GM21526 (cell line): ENCODE measurements at regions not wholly inside any gene's neighbourhood (a gene's known extent, or its start where the extent isn't known, plus 50 kb on each side); places are given as distances from the start of the nearest gene placed in this dataset.
"Not testable (repeated sequence)": the region's sequence is repeated elsewhere in the genome, so short reads cannot be mapped to it uniquely, and the experiment has no call there.

Source experiments
- ATAC-seq: cut with Tn5 transposase; IDR thresholded peaks from one replicate; pipeline ENCODE4 v1.9.1; 2021; ENCODE audit warnings: moderate library complexity; ENCODE audit not compliant: unreplicated experiment, low FRiP score

- ATAC-seq = no peak
These were observed 1100.4 kb upstream of the COX7C start for GRCh38 chr5:85517386-85517785.

DNA sequence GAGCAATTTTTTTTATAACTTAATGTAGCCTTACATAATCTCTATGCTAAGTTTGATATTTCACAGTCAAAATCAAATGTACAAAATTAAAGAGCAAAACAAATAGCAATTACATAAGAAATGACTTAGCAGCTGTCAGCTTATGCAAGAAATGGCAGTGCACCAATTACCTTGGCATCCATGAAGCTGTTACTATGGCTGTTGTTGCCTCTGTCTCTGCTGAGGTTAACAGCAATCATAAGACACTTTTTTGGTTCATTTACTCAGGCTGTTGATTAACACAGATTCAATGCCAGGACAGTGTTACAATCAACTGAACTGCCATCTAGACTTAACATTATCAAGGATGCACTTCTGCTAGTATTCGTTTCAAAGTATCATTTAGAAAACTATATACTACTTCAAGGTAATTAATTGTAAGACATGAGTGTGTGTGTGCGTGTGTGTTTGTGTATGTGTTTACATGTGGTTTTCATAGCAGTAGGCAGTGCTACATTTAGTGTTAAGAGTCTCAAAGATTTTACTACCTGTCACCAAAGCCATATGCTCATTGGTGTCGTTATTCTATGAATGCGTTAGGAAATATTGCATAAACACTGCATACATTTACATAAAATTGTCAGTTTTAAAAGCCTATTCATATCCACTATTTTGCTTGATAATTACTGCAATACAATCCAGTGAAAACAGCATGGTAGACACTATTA, 1084.2 kb upstream of the COX7C start:
- ATAC-seq = no peak

DNA sequence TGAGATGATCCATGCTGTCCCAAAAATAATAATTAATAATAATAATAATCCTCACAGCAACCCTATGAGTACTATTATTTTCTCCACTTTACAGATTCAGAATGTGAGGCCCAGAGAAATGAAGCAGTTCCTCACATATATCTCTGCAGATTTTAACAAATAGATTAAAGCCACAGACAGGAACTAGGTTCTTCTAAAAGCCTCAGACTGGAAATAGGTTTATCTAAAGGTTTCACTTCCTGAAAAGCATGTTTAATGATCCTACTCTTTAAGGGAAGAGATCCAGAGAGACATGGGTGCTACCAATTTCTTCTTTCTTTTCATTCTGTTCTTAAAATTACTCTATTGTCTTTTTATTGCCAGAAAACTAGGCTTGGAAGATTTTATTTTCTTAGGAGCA, 1079.4 kb upstream of the COX7C start:
- no peak for ATAC-seq

DNA sequence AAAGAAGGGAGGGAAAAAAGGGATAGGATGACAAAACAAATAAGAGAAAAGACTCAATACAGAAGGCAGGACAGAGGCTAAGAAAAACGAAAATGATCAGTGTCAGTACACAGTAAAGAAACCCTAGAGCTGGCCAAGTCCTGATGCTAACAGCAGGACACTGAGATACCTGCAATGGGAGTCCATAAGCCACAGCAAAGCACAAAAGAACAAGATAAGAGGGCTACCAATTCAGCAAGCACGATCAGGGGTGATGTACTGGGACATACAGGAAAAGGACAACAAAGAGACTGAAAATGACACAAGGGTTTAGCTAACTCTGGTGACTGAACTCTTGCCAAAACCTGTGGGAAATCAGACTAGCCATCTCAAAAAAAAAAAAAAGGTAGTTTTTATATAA, 1072.6 kb upstream of the COX7C start:
- no peak for ATAC-seq

GRCh38 chr5:85549229-85549628, 1068.5 kb upstream of the COX7C start:
- no peak for ATAC-seq

GRCh38 chr5:85549836-85550599, 1067.7 kb upstream of the COX7C start:
- ATAC-seq = no peak

GRCh38 chr5:85556464-85556863, 1061.3 kb upstream of the COX7C start:
- no peak for ATAC-seq

- no peak for ATAC-seq
These were observed 1041.1 kb upstream of the COX7C start for GRCh38 chr5:85576666-85577065.

DNA sequence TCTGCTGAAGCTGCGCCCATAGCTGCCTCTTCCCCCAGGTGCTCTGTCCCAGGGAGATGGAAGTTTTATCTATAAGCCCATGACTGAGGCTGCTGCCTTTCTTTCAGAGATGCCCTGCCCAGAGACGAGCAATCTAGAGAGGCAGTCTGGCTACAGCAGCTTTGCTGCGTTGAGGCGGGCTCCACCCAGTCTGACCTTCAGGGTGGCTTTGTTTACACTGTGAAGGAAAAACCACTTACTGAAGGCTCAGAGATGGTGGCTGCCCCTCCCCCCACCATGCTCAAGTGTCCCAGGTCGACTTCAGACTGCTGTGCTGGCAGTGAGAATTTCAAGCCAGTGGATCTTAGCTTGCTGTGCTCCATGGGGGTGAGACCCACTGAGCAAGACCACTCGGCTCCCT, 1029.9 kb upstream of the COX7C start:
- ATAC-seq = not testable (repeated sequence)

DNA sequence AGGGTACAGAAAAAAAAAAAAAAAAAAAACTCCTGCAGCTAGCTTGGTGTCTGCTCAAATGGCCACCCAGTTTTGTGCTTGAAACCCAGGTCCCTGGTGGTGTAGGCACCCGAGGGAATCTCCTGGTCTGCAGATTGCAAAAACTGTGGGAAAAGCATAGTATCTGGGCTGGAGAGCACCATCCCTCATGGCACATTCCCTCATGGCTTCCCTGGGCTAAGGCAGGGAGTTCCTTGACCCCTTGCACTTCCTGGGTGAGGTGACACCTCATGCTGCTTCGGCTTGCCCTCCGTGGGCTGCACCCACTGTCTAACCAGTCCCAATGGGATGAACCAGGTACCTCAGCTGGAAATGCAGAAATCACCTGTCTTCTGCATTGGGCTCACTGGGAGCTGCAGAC, 1029.5 kb upstream of the COX7C start:
- not testable (repeated sequence) for ATAC-seq

DNA sequence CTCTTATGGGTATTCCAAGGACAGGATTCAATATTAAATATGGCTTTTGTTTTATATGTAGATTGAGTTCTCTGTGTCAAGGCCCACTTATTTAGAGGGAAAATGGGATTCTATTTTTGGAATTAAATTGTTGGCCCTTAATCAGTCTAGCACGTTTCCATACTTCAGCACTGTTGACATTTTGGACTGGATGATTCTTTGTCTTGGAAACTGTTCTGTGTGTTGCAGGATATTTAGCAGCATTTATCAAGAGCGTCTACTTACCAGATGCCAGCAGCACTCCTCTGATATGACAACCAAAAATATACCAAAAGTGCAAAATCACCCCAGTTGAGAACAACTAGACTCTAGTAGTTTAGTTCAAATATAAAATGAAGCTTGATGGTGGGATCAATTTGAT, 1027.0 kb upstream of the COX7C start:
- no peak for ATAC-seq

GRCh38 chr5:85591311-85591710, 1026.4 kb upstream of the COX7C start:
- no peak for ATAC-seq

DNA sequence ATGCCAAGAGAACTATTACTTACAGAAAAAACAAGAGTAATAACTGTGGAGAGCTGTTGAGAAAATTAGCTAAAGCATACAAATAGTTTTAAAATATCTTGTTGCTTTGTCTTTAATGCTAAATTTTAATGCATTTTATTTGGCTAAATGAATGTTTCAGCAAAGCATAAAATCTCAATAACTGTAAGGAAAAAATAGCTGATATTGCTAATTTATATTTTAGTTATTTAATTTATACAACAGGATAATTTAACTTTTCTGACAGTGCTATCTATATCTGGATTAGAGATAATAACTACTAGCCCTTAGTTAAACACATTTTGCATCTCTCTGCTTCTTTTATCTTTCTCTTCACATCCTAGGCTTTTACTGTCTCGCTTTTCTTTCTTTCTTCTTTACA, 1014.9 kb upstream of the COX7C start:
- ATAC-seq = no peak

- ATAC-seq = no peak
These were observed 1013.4 kb upstream of the COX7C start for GRCh38 chr5:85604378-85604777.

DNA sequence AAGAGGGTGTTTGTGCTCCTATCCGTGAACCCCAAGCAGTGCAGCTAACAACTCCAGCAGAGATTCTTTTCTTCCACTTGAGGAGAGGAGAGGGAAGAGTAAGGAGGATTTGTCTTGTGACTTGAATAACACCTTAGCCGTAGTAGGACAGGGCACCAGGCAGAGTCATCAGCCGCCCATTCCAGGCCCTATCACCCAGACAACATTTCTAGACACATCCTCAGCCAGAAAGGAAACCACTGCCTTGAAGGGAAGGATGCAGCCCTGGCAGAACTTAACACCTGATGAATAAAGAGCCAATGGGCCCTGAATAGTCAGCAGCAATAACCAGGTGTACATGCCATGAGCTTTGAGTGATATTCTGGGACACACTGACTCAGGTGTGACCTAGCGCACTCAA, 1013.0 kb upstream of the COX7C start:
- ATAC-seq = no peak

GRCh38 chr5:85605381-85605780, 1012.4 kb upstream of the COX7C start:
- no peak for ATAC-seq

- no peak for ATAC-seq
These were observed 1003.3 kb upstream of the COX7C start for GRCh38 chr5:85614489-85614888.

GRCh38 chr5:85621668-85622067, 996.1 kb upstream of the COX7C start:
- ATAC-seq = no peak

GRCh38 chr5:85628153-85628552, 989.6 kb upstream of the COX7C start:
- ATAC-seq = no peak

GRCh38 chr5:85638495-85639125, 979.1 kb upstream of the COX7C start:
- not testable (repeated sequence) for ATAC-seq

DNA sequence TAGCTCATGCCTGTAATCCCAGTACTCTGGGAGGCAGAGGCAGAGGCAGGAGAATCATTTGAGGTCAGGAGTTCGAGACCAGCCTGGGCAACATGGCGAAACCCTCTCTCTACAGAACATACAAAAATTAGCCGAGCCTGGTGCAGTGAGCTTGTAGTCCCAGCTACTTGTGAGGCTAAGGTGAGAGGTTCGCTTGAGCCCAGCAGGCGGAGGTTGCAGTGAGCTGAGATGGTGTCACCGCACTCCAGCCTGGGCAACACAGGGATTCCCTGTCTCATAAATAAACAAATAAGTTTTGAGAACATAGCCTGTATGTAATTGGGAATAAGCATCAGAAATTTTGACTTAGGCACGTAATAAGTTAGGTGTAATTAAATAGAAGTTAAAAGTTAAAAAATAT, 971.7 kb upstream of the COX7C start:
- ATAC-seq = no peak

GRCh38 chr5:85646641-85647040, 971.1 kb upstream of the COX7C start:
- no peak for ATAC-seq
